Stimulated activated CD8-positive, alpha-beta memory T cell treated with anti-CD3 and anti-CD28 coated beads, Interleukin-2, amount 100 ng/mL, for 48 hours (primary cell): ENCODE measurements at regions not wholly inside any gene's neighbourhood (a gene's known extent, or its start where the extent isn't known, plus 50 kb on each side); places are given as distances from the start of the nearest gene placed in this dataset.
A peak's percentile ranks its signal among the peaks of the same experiment; 100 is the strongest.

Source experiments
- DNase-seq, 2 donors: peaks; one replicate each; pipeline ENCODE4 v3.0.0-alpha.2; 2020; ENCODE audit warnings: low read depth in 2 of 2

DNA sequence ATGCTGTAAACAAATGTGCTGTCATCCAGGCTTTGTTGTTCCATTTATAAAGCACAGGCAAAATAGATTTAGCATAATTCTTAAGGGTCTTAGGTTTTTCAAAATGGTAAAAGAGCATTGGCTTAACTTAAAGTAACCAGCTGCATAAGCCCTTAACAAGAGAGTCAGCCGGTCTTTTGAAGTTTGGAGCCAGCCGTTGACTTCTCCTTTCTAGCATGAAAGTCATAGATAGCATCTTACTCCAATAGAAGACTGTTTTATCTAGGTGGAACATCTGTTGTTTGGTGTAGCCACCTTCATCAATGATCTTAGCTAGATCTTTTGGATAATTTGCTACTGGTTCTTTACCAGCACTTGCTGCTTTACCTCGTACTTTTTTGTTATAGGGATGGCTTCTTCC, 297.5 kb upstream of the DCBLD2 start:
- DNase-seq = no peak

- DNase-seq = no peak
These were observed 289.7 kb upstream of the DCBLD2 start for GRCh38 chr3:99191186-99191585.

DNA sequence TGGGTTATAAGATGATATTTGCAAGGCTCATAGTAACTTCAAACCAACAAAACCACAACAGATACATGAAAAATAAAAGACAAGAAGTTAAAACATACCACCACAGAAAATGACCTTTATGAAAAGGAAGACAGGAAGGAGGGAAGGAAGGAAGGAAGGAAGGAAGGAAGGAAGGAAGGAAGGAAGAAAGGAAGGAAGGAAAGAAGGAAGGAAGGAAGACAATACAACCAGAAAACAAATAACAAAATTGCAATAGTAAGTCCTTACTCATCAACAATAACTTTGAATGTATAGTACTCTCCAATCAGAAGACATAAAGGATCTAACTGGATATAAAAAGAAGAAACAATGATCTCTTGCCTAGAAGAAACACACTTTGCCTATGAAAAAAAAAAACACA, 287.4 kb upstream of the DCBLD2 start:
- DNase-seq = no peak

GRCh38 chr3:99186016-99186415, 284.5 kb upstream of the DCBLD2 start:
- no peak for DNase-seq

- no peak for DNase-seq
These were observed 274.9 kb upstream of the DCBLD2 start for GRCh38 chr3:99176169-99176964.

- DNase-seq = no peak
These were observed 273.8 kb upstream of the DCBLD2 start for GRCh38 chr3:99175276-99175812.

GRCh38 chr3:99172736-99173657, 271.5 kb upstream of the DCBLD2 start:
- DNase-seq = peak; percentile 1 to 4

GRCh38 chr3:99171800-99172199, 270.3 kb upstream of the DCBLD2 start:
- no peak for DNase-seq

DNA sequence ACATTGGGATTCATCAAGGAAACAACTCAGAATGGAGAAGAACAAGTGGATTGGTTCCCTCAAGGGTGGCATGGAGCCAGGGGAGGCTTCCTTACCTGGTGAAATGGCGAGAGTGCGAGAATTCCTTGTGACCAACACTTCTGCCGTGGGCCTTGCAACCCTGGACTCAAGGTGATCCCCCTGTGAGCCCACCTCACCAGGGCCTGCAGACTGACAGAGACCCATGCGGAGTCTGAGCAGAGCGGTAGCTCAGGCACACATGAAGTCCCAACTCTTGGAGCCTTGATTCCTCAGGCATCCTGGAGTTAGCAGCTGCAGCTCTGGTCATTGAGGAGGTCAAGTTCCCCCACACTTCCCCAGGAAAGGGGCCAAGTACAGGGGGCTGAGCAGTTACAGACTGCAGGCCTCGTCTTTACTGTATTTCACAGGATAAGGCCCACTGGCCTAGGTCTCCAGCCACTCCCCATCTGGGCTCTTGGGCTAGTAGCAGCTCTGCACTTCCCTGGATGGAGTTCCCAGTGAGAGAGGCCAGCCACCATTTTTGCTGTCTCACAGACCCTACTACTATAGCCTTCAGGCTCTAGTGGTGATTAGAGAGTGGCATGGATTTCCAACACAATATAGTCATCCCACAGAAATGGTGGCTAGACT, 269.5 kb upstream of the DCBLD2 start:
- no peak for DNase-seq

DNA sequence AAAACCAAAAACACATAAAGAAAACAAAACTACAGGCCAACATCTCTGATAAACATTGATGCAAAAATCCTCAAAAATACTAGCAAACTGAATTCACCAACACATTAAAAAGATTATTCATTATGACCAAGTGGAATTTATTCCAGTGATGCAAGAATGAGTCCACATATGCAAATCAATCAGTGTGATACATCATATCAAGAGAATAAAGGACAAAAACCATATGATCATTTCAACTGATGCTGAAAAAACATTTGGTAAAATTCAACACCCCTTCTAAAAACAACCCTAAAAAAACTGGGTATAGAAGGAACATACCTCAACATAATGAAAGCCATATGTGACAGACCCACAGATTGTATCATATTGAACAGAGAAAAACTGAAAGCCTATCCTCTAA, 265.6 kb upstream of the DCBLD2 start:
- no peak for DNase-seq

DNA sequence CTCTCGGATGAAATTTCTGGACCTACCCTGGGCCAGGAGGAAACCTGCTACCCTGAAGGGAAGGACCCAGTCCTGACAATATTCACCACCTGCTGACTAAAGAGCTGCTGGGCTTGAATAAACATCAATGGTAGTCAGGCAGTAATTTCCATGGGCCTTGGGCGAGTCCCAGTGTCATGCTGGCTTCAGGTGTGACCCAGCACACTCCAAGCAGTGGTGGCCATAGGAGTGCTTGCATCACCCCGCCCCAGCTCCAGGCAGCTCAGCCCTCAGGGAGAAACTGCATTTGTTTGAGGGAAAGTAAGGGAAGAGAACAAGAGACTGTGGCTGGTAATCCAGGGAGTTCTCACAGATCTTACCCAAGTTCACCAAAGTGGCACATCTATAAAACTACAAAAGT, 261.8 kb upstream of the DCBLD2 start:
- DNase-seq = no peak

DNA sequence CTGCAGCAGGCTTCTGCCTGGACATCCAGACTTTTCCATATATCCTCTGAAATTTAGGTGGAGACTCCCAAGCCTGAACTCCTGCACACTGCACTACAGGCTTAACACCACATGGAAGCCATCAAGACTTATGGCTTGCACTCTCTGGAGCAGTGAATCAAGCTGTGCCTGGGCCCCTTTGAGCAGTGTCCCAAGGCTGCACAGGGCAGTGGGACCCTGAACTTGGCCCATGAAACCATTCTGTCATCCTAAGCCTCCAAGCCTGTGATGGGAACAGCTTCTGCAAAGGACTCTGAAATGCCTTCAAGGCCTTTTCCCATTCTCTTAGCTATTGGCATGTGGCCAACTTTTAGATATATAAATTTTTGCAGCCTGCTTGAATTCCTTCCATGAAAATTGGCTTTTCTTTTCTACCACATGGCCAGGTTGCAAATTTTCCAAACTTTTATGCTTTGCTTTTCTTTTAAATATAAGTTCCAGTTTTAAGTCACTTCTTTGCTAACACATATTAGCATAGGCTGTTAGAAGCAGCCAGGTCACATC, 257.8 kb upstream of the DCBLD2 start:
- no peak for DNase-seq

DNA sequence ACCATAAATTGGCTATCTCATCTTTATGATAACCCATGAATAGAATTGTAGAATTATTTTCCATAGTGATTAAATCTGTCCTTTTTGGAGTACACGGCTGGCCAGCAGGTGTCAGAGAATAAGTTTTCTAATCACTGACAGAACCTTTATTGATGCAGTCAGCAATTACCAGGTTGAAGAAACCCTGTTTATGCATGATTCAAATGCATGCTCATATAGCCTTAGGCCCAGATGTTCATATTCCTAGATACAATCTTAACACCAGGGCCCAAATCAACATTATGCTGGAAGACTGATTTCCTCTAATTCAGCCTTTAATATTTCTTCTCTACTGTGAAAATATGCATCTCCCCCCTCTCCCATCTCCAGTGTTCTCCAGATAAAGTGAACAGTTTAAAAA, 243.5 kb upstream of the DCBLD2 start:
- no peak for DNase-seq

DNA sequence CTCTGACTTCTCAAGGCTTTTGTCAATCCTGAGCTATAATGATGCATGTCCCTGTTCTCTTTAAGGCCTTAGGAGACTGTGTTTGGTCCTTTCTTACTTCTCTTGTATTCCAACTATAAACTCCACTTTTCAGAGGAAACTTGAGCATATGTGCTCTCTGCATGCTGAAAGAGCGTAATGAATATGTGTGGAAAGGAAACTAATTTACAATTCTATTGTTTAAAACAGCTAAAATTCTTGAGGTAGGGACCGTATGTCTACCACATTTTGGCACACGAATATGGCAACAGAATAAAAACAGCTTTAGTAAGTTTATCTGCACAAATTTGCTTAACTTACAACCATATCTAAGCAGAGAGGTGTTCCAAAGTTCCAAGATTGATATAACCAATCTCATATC, 242.0 kb upstream of the DCBLD2 start:
- no peak for DNase-seq

- no peak for DNase-seq
These were observed 233.5 kb upstream of the DCBLD2 start for GRCh38 chr3:99134986-99135385.

- no peak for DNase-seq
These were observed 230.4 kb upstream of the DCBLD2 start for GRCh38 chr3:99131876-99132275.

- no peak for DNase-seq
These were observed 227.4 kb upstream of the DCBLD2 start for GRCh38 chr3:99128725-99129505.

DNA sequence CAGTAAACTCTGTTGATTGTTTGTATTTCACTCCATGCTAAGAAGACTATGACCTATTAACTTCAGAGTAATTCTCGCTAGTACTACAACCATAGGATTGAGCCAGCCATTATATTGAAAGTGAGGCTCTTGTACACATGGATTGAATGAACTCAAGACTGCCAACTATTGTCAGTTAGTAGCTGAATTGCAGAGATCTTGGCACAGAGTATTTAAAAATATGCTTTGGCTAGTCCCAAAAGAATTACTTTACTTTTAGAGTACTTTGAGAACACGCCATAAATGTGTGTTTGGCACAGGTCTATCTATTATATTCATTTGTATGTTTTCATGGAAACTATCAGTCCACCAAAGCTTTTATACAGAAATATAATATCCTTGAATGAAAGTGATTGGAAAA, 226.7 kb upstream of the DCBLD2 start:
- no peak for DNase-seq

GRCh38 chr3:99126316-99126715, 224.8 kb upstream of the DCBLD2 start:
- DNase-seq = no peak

DNA sequence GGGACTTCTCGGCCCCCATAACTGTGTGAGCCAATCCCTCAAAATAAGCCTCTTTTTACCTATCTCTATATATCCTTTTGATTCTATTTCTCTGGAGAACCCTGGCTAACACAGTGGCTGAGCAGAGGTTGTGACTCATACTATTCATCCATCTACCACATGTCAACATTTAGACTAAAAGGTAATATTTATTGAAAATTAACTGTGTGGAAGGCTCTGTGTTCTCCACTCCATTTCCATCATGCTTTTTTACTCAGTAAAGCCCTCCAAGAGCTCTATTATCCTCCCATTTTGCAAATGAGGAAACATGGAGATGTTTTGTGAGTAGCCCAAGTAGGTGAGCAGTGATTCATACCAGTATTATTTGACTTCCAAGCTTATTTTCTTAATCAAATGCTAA, 217.9 kb upstream of the DCBLD2 start:
- no peak for DNase-seq

DNA sequence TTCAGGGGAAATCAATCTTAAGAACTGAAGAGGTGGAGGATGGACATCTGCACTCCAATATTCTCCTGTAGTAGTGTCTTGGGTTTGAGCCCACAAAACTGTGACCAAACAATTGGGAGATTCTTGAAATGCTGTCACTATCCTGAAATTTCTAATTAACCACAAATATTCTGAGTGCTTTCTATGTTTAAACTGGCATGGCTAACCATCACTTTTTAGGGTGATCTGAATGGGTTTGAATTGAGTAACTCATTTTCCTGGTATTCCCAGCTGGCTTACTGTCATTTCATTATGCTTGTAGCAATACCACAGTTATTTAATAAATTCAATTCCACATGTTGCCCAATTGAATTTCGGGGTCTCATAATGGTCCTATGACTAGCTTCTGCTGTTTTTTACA, 216.9 kb upstream of the DCBLD2 start:
- DNase-seq = no peak
